Panc1 (cell line): ENCODE measurements at regions not wholly inside any gene's neighbourhood (a gene's known extent, or its start where the extent isn't known, plus 50 kb on each side); places are given as distances from the start of the nearest gene placed in this dataset.

Experiments used
- CTCF ChIP-seq: fragments of 450-650 bp; IDR thresholded peaks from 2 replicates; pipeline ENCODE4 v1.5.1; 2017; ENCODE audit warnings: mild to moderate bottlenecking
- POLR2AphosphoS5 ChIP-seq: IDR thresholded peaks from 2 replicates; pipeline ENCODE4 v1.6.1; 2012; ENCODE audit warnings: mild to moderate bottlenecking, low read depth, low read length, moderate library complexity
- REST ChIP-seq, 2 experiments: IDR thresholded peaks; 2 replicates each; pipeline ENCODE4 v1.6.1; 2011 to 2012; ENCODE audit warnings: low read depth in 2 of 2, control low read depth in 1 of 2, low read length in 1 of 2, mild to moderate bottlenecking in 1 of 2, moderate library complexity in 1 of 2; ENCODE audit not compliant: insufficient read depth in 1 of 2
- TCF7L2 ChIP-seq: IDR thresholded peaks from 2 replicates; pipeline ENCODE4 v1.6.1; 2011; ENCODE audit warnings: mild to moderate bottlenecking, low read depth, low read length, inconsistent platforms

- TF ChIP-seq POLR2AphosphoS5 (no peak), CTCF (no peak), REST (IDR thresholded peaks at IDR 0.05; ENCODE audit: insufficient read depth in 1 of 2, low read depth in 2 of 2, low read length in 1 of 2) (no peak), TCF7L2 (no peak)
These were observed 228.0 kb upstream of the ADAMTSL1 start for GRCh38 chr9:18245911-18246310.
